ENCODE measurements at regions not wholly inside any gene's neighbourhood (a gene's known extent, or its start where the extent isn't known, plus 50 kb on each side); places are given as distances from the start of the nearest gene placed in this dataset.

GRCh38 chr14:104392396-104393198, 187.0 kb upstream of the C14orf180 start:
- TF ChIP-seq ATF7 (IDR thresholded peaks at IDR 0.05): no peak
- TF ChIP-seq JUNB (CRISPR knock-in tag; conservative IDR thresholded peaks at IDR 0.05): no peak

Measured in K562 (cell line).